ENCODE measurements at regions not wholly inside any gene's neighbourhood (a gene's known extent, or its start where the extent isn't known, plus 50 kb on each side); places are given as distances from the start of the nearest gene placed in this dataset.

DNA sequence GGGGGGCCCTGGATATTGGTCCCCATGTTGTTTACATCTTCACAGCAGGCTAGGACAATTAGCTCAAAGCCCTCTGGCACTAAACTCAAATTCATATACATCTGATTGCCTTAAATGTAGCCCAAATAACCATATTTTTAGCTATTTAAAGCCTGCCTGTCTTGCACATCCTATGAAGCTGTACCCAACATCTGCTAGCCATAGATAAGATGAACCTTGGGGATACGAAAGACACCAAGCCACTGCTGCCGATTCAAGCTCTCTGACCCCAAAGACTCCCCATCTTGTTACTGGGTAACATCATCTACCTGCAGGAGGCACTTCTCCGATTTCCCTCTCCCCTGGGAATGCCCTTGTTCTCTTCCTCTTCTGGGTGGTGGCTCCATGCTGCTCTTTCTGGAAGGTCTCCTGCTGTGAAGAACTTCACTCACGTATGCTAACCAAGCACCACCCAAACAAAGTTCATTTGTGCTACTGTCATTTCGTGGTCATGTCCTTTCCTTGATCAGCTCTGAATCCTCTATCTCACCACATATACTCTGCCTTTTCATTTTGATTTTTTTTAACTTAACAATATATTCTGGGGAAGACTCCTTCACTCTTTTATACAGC is 107.7 kb upstream of the ATXN3L start:
- TF ChIP-seq REST (IDR thresholded peaks at IDR 0.05; ENCODE audit: insufficient read depth in 1 of 2, low read depth in 2 of 2, low read length in 2 of 2) (no peak), SIN3A (IDR thresholded peaks at IDR 0.05; ENCODE audit: borderline replicate concordance, insufficient read depth, low read length) (no peak), POLR2AphosphoS5 (IDR thresholded peaks at IDR 0.05; ENCODE audit: low read depth, low read length) (no peak), TAF1 (IDR thresholded peaks at IDR 0.05; ENCODE audit: borderline replicate concordance, insufficient read depth, low read length) (no peak), FOXP2 (optimal IDR thresholded peaks at IDR 0.05; ENCODE audit: borderline replicate concordance, extremely low read depth, extremely low read length, insufficient read depth) (no peak)
